GM21515 (cell line): ENCODE measurements at regions not wholly inside any gene's neighbourhood (a gene's known extent, or its start where the extent isn't known, plus 50 kb on each side); places are given as distances from the start of the nearest gene placed in this dataset.
"Not testable (repeated sequence)": the region's sequence is repeated elsewhere in the genome, so short reads cannot be mapped to it uniquely, and the experiment has no call there.

ENCODE experiments used
- ATAC-seq: cut with Tn5 transposase; IDR thresholded peaks from one replicate; pipeline ENCODE4 v1.9.1; 2021; ENCODE audit not compliant: unreplicated experiment

DNA sequence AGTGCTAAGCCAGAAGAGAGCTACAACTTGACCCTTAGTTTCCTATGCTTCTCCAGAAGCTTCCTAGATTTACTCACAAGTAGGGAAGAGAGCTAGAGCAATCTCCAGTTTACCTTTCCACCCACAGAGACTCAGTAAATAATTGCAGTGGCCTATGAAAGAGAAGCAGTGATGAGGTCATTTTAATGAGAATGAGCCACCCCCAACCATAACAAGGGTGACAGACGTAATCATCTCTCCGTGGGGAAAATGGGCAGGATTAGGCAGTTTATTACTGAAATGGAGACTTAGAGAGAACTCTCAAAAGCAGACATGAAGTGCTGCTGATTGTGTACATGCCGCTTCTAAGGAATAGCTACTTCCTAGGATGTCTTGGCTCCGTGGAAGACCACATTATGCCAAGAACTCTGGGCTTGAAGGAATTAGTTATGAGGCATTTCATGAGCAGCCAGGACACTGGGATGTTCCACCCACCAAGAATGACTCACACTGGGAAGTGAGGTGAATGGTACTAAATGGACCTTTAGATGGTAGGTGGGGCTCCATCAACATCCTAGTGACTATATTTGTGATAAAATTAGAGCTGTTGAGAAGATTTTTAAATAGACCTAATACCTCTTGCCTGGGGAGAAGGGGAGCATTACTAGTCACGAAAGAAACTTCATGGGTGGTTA is 160.9 kb downstream of the EDEM1 start:
- ATAC-seq, result no peak

DNA sequence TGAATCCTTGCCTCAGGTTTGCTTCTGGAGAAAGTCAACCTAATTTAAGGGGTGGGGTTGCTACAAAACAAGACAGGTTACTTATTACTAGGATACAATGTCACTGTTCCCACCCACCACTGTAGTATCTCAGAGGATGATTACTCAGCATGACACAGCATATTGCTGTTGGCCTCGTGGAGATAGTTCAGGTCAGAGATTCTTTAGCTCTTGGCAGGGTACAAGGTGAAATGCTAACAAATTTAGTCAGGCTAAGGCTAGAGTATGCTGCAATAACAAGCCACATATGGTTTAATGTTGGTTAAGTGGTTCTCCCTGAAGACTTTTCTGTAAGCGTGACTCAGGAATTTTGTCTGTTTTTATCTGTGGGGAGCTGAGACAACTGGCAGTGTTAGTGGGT is 161.8 kb downstream of the EDEM1 start:
- ATAC-seq, result no peak

DNA sequence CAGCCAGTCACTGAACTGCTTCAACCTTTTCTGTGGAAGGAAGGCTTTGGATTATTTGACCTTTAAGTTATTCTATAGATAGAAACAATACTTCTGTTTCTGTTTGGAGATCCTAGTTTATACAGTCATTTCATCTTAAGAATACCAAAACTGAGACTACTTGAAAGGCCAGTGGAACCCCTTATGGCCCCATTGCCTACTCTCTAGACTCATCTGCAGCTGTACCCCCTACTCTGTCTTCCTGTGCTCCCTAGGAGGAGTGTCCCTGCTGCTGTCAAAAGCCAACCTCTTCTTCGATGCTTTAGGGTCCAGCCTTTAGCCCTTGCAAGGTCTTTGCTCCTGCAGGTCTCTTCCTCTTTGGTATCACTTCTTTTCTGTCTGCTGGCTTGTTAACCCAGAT is 169.6 kb downstream of the EDEM1 start:
- no peak for ATAC-seq

DNA sequence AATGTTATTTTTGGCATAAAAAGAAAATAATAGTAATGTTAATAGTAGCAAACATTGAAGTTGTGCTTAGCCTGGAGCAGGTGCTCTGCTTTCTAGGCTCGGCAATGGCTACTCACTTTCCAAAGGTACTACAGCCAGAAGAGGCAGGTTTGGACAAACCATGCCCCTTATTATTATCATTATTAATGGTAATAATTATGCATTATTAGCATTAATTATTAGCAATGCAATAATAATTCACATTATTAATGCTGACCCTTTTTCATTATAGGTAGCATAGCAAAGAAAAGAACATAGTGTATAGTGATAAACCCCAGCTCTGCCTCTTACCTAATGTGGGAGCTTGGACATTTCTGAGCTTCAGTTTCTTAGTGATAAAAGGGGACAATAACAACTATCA is 171.4 kb downstream of the EDEM1 start:
- no peak for ATAC-seq

DNA sequence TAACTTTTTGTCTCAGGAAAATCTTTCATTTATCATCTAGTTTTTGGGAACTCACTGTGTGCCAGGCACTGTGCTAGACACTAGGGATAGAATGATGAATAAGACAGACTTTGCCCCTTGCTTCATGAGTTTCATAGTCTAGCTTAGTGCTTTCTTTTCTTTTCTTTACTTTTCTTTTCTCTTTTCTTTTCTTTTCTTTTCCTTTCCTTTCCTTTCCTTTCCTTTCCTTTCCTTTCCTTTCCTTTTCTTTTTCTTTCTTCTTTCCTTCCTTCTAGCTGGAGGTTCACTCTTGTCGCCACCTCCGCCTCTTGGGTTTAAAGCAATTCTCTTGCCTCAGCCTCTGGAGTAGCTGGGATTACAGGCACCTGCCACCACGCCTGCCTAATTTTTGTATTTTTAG is 172.9 kb downstream of the EDEM1 start:
- ATAC-seq, result no peak

DNA sequence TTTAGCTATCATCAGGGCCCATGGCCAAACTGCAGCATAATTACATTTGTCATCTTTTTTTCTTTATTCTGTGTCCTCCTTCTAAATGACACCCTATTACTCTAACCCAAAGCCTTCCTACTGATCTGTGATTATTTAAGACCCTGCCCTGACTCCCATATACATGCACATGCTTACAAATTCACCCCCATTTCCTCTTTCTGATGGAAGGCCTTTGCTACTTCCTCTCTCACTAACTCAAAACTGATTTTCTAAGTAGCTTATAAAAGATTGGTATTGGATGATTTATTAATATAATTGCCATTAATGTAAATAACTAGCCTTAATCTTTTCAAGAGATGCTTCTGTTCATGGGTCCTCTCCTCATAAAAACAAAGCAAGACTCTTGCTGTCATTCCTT is 179.2 kb downstream of the EDEM1 start:
- ATAC-seq, result no peak

DNA sequence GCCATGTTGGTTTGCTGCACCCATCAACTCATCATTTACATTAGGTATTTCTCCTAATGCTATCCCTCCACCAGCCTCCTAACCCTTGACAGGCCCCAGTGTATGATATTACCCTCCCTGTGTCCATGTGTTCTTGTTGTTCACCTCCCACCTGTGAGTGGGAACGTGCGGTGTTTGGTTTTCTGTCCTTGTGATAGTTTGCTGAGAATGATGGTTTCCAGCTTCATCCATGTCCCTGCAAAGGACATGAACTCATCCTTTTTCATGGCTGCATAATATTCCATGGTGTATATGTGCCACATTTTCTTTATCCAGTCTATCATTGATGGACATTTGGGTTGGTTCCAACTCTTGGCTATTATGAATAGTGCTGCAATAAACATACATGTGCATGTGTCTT is 184.0 kb downstream of the EDEM1 start:
- not testable (repeated sequence) for ATAC-seq

DNA sequence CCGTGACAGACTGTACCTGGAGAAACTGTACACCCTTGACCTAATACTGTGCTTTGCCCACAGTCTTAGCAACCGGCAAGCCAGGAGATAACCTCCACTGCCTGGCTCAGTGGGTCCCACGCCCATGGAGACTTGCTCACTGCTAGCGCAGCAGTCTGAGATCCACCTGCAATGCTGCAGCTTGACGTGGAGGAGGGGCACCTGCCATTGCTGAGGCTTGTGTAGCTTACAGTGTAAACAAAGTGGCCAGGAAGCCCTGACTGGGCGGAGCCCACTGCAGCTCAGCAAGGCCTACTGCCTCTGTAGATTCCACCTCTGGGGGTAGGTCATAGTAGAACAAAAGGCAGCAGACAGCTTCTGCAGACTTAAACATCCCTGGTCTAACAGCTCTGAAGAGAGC is 189.3 kb downstream of the EDEM1 start:
- no peak for ATAC-seq

DNA sequence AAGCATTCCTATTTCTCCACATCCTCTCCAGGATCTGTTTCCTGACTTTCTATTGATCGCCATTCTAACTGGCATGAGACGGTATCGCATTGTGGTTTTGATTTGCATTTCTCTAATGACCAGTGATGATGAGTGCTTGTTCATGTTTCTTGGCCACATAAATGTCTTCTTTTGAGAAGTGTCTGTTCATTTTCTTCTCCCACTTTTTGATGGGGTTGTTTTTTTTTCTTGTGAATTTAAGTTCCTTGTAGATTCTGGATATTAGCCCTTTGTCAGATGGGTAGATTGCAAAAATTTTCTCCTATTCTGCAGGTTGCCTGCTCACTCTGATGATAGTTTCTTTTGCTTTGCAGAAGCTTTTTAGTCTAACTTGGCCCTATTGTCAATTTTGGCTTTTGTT is 191.8 kb downstream of the EDEM1 start:
- ATAC-seq, result not testable (repeated sequence)

DNA sequence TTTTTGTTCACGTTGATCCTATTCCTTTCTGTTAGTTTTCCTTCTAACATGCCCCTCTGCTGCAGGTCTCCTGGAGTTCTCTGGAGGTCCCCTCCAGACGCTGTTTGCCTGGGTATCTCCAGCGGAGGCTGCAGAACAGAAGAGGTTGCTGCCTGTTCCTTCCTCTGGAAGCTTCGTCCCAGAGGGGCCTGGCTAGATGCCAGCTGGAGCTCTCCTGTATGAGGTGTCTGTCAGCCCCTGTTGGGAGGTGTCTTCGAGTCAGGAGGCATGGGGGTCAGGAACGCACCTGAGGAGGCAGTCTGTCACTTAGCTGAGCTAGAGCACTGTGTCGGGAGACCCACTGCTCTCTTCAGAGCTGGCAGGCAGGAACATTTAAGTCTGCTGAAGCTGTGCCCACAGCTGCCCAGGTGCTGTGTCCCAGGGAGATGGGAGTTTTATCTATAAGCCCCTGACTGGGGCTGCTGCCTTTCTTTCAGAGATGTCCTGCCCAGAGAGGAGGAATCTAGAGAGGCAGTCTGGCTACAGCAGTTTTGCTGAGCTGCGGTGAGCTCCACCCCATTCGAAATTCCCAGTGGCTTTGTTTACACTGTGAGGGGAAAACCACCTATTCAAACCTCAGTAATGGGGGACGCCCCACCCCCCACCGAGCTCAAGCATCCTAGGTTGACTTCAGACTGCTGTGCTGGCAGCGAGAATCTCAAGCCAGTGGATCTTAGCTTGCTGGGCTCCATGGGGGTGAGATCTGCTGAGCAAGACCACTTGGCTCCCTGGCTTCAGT is 196.2 kb downstream of the EDEM1 start:
- ATAC-seq, result not testable (repeated sequence)

DNA sequence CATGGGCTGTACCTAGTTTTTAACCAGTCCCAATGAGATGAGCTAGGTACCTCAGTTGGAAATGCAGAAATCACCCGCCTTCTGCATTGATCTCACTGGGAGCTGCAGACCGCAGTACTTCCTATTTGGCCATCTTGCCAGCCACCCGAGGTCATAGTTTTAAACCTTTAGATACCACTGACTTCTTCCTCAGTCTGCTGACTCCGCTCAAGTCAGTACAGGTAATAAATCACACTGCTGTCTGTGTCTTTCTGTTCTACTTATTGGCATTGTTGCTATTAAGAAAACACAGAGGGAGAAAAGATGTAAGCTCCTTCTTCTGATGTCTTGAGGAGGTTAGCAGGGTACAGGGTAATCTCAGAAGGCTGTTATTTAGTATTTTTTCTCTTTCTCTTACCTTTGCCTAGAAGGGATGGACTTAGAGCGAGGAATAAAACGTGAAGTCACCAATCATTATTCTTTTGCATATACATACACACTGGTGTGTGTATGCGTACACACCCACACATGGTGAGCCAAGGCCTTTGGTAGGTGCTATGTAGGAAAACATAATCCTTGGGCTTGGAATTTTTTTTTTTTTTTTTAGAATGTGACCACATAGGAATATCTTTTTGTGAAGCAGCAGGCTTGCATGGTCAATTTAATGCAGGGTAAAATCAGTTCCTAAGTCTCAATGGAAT is 197.2 kb downstream of the EDEM1 start:
- no peak for ATAC-seq

DNA sequence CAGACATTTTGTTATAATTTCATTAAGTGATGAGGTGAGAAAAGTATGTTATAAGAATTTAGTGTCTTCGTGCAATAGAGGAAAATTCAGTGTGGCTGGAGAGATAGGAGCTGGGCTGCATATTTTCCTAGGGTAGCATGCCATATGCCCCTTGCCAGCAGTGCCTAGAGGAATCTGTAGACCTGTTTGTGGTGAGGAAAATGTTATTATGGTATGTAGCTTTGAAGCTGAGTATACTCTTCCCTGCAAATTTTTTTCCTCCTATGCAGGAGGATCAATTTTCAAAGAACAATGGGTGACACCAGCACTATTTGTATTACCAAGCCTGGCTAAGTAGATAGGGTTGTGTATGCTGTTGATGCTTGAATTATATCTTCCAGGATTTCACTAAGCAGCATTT is 200.6 kb downstream of the EDEM1 start:
- ATAC-seq, result no peak

DNA sequence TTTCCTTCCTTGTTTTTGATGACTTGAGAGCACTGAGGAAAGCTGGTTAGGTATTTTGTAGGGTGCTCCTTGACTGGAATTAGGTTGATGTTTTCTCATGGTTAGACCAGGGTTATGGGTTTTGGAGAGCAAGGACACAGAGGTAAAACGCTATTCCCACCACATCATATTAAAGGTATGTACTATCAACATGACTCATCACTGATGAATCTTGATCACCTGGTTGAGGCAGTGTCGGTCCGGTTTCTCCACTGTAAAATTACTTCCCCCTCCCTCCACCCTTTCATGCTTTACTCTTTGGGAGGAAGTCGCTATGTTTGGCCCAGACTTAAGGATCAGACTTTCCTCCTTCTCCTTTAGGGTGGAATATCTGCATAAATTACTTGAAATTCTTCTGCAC is 201.6 kb downstream of the EDEM1 start:
- no peak for ATAC-seq

DNA sequence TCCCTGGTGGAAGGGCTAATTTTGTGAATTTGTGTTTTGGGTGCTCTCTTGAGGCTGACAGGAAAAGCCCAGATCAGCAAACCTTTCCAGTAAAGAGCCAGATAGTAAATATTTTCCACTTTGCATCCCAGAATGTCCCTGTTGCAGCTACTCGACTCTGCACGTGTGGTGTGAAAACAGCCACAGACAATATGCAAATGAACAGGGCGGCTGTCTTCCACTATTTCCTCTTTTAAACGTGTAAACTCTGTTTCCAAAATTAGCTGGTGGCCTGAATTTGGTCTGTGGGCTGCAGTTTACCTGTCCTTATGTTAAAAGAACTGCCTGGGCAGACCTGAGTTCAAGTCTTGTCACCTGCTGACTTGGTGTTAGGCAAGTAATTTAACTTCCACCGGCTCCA is 202.7 kb downstream of the EDEM1 start:
- ATAC-seq, result no peak

DNA sequence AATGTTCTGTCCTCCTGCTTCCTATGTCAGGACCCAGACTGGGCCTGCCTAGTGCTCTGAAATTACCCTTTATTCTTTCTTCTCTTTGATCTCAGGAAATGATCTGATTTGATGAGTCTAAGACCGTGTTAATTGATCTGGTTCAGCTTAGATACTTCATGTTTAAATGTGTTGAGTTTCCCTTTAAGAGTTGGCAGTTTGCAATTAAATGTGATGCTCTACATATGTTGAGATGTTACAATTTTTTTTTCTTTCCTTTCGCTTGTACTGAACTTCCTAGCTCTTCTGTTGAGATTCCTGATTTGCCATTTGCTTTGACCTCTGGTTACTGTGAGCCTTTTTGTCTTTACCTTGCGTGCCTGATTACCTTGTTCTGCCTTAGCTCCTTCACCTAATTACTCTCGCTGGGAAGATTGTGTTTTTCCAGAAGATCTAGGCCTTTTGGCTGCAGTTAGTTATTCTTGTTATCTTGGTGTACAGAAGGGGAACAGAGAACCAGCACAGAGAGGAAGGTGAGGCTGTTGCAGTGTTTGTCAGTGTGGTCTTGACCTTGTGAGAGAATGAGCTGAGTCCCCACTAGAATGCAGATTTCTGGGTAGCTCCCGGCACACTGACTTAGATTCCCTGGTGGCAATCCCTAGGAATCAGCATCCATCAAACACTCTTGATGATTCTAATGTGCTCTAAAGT is 203.6 kb downstream of the EDEM1 start:
- ATAC-seq, result no peak

DNA sequence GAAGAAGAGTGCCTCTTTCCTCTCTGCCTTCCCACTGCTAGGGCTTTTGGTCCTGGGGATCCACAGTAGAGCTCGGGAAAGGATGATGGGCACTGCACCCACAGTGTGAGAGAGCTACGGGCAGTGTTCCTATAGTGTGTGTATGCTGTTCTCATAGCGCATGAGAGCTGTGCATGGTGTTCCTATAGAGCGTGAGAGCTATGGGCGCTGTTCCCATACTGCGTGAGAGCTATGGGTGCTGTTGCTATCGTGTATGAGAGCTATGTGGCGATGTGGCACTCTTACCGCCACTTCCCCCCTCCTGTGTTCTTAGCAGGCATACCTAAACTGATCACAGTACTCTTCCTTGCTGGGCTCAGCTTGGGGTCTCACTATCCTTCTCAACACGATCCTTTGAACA is 213.5 kb downstream of the EDEM1 start:
- no peak for ATAC-seq

DNA sequence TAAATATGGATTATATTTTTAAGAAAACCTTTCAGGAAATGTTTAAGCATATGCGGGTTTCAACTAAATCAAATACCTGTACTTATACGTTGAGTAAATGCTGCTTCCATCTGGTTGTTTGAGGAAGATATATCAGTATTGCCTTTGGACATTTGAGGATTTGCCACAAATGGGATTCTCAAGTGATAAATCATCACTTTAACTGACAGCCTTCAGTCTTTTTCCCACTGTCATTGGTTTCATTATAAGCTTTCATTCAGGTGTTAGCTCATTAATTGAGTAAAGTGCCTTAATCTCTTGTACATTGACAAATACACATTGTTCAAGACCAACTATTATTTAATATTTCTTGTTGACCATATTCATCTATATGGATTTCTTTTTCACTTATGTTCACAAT is 217.2 kb downstream of the EDEM1 start:
- ATAC-seq, result no peak

DNA sequence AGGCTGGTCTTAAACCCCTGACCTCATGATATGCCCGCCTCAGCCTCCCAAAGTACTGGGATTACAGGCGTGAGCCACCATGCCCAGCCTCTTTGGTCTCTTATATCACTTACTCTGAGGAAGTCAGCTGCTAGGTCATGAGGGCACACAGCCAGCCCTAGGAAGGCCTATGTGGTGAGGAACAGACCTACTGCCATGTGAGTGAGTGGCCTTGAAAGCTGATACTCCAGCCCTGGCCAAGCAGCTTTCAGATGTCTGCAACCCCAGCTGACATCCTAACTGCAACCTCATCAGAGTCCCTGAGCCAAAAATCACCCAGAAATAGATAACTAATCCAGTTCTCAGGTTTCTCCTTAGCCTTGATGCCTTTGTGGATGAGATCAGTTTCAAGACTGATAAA is 224.3 kb downstream of the EDEM1 start:
- no peak for ATAC-seq

DNA sequence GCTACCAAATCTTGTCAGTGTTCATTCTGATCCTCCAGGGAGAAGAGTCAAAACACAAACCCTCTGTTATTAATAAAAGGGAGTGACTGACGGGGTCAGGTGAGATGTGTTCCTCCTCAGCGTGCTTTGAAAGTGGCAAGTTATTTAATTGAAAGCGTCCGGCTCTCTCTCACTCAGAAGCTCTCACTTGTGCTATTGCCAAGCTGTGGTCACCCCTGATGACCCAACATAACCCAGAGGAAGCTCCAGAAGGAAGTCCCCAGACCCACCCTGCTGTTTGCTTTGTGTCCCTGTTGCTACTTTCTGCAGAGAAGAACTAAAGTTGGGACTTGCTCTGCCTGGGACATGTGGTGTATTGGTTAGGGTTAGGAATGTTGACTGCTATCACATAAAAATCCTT is 235.6 kb downstream of the EDEM1 start:
- ATAC-seq, result no peak

DNA sequence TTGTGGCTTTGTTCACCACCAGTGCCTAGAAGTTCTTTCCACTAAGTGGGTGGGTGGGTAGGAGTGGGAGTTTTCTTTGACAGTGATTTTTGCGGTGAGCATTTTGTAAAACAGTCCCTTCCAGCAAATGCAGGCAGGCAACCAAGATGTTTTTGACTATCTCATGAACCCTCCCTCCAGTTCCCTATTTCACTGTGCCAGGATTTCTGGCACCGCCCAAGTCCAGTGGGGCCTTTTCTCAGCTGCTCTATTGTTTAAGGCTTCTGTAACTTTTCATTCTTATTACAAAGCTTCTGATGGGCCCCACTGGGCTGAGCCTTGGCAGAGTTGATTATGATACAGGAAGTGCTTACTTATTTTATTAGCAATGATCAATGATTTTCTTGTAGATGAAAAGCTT is 236.0 kb downstream of the EDEM1 start:
- ATAC-seq, result no peak

DNA sequence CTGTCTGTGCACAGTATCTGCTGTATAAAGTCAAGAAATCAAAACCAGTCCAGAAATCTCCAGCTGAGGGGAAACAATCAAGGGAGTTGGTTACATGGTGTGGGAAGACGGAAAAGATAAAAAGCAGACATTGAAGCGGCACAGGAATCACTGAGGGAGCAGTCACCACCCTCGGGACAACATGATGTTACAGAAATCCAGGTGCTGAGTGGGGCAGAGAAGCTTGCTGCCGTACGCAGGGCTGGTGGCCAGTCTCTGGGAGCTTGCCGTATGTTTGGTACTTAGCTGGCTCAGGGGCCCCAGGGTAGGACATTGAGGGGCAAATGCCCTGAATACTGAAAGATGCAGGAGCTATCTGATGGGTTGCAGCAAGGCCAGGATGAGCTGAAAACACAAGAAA is 237.9 kb downstream of the EDEM1 start:
- ATAC-seq, result no peak
